HG03354 (cell line): ENCODE measurements at regions not wholly inside any gene's neighbourhood (a gene's known extent, or its start where the extent isn't known, plus 50 kb on each side); places are given as distances from the start of the nearest gene placed in this dataset.
"Not testable (repeated sequence)": the region's sequence is repeated elsewhere in the genome, so short reads cannot be mapped to it uniquely, and the experiment has no call there.

Experiments used
- ATAC-seq: cut with Tn5 transposase; IDR thresholded peaks from one replicate; pipeline ENCODE4 v1.9.1; 2021; ENCODE audit warnings: mild to moderate bottlenecking; ENCODE audit not compliant: unreplicated experiment, poor library complexity, severe bottlenecking

DNA sequence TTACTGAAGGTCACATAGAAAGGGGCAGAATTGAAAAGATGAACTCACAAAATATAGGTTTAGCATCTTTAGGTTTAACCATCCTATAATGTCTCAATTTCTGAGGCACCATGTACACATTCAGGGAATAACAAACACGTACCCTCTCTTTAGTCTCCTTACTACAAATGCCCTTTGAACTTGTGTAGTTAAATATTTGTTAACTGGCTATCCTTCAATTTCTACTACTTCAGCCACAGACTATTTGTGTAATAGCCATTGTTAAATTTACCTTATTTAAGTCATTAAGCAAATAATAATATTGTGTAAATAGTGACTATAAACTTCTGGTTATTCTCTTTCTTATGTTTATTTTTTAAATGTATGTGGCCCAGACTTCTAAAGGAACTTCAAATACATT lies 600.5 kb downstream of the KCNT2 start:
- no peak for ATAC-seq

DNA sequence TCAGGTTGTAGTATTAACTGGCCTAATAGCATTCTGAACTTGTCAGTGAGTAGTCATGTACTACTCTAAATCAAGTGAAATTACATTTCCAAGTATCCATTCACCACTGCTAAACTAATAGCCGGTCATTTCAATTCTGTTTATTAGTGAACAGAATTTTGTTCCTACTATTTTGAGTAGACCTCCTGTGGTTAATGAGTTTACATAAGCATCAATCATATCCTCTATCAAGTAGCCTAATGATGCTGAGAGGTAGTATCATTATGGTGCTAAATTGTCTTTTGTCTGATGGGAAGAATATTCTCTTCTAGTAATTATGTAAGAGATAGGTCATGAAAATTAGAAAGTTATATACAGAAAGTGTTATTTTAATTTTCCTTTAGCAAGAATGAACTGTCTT lies 602.8 kb downstream of the KCNT2 start:
- ATAC-seq: no peak

DNA sequence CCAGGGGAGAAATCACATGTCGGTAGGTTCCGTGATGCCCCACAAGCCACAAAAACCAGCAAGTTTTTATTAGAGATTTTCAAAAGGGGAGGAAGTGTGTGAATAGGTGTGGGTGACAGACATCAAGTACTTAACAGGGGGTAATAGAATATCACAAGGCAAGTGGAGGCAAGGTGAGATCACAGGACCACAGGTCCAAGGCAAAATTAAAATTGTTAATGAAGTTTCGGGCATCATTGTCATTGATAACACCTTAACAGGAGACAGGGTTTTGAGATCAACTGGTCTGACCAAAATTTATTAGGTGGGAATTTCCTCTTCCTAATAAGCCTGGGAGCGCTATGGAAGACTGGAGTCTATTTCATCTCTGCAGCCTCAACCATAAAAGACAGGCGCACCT lies 603.9 kb downstream of the KCNT2 start:
- not testable (repeated sequence) for ATAC-seq

DNA sequence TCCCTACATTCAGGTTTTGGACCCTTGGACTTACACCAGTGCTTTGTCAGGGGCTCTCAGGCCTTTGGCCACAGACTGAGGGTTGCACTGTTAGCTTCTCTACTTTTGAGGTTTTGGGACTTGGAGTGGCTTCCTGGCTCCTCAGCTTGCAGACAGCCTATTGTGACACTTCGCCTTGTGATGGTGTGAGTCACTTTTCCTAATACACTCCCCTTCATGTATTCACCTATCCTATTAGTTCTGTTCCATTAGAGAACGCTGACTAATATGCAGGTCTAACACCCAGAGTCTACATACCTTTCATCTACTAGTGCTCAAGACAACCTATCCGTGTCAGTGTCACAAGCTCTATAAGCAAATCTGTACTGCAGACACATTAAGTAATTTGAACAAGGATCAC lies 605.3 kb downstream of the KCNT2 start:
- no peak for ATAC-seq

DNA sequence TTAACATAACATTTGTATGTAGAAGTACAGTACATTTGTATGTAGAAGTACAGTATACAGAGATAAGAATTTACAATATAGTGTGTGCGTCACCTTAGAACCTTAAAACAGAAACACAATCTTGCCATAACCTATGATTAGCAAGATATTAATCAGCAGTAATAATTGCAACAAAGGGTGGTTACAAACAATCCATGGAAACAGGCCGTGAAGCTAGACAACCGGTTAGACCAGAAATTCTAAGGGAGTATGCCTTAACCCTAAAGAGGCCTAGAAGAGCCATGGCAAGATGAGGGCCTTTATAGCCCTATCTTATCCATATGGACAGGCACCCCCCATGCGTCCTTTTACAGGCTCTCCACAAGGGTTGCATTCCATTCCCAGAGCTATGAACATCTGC lies 605.9 kb downstream of the KCNT2 start:
- not testable (repeated sequence) for ATAC-seq

DNA sequence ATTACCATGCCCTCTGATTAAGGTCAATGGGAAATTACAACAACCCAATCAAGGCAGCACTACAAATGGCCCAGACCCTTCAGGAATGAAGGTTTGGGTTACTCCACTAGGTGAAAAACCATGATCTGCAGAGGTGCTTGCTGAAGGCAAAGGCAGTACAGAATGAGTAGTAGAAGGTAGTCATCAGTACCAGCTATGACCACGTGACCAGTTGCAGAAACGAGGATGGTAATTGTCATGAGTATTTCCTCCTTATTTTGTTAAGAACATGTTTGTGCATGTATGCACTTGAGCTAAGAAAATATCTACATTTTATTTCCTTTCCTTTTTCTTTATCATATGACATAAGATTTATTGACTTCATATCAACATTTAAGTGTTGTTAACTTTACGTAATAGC lies 607.1 kb downstream of the KCNT2 start:
- no peak for ATAC-seq

DNA sequence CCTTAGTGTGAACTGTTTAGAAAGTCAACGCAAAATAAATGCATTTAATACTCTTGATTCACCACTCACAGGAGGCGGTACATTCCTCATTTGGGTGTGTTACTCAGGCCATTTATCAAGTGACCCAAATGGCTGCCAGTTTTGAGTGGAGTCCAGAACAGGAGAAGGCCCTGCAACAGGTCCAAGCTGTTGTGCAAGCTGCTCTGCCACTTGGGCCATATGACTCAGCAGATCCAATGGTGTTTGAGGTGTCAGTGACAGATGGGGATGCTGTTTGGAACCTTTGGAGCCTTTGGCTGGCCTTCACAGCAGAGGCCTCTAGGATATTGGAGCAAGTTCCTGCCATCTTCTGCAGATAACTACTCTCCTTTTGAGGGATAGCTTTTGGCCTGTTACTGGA lies 609.2 kb downstream of the KCNT2 start:
- no peak for ATAC-seq

DNA sequence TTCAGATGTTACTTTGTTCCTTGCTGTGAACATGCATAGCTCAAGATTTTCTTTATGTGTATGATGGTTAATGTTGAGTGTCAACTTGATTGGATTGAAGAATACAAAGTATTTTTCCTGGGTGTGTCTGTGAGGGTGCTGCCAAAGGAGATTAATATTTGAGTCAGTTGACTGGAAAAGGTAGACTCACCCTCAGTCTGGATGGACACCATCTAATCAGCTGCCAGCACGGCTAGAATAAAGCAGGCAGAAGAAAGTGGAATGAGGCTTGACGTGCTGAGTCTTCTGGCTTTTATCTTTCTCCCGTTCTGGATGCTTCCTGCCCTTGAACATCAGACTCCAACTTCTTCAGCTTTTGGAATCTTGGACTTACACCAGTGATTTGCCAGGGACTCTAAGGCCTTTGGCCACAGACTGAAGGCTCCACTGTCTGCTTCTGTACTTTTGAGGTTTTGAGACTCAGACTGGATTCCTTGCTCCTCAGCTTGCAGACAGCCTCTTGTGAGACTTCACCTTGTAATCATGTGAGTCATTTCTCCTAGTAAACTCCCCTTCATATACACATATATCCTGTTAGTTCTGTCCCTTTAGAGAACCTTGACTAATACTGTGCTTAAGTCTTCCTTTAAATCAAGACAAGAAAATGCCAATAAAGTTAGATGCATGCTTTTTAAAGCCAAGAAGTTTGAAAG lies 626.6 kb downstream of the KCNT2 start:
- no peak for ATAC-seq

DNA sequence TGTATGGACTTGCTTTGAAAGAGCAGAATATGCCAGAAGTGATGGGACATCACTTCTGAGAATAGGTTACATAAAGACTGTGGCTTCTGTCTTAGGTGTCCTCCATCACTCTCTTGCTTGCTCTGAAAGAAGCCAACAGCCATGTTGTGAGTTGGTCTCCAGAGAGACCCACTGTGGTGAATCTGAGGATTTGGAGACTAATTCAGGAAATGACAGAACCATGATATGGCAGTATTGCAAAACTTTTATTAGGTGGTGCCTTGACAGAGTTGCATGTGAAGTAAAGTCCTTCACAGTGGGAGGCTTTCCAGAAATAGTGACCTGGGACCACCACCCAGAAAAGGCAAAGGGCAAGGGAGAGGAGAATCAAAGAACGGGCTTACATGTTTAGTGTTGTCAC lies 628.6 kb downstream of the KCNT2 start:
- no peak for ATAC-seq

DNA sequence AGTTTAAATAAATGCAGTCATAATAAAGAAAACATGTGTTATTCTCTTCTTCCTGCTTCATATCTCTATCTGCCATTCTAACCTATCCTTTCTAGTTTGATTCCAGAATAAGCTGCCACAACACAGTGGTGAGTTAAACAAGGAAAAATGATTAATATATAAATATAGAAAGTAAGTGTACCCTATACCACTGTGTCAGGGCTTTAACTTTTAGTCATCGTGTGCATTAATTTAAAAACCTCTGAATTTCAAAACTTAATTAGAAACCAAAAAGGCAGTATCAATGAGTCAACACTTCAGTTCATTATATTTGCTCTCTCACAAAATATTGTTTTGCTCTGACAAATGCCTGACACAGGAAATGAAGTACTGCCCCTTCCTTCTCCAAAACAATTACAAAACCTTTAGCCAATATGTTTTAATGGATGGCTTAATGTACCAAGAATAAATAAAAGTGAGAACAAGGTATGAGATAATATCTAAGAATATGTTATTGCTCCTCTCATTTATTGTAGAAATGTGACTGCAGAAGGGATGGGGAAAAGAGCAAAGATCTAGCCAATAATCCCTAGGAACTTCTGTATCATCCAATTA lies 634.8 kb downstream of the KCNT2 start:
- no peak for ATAC-seq

DNA sequence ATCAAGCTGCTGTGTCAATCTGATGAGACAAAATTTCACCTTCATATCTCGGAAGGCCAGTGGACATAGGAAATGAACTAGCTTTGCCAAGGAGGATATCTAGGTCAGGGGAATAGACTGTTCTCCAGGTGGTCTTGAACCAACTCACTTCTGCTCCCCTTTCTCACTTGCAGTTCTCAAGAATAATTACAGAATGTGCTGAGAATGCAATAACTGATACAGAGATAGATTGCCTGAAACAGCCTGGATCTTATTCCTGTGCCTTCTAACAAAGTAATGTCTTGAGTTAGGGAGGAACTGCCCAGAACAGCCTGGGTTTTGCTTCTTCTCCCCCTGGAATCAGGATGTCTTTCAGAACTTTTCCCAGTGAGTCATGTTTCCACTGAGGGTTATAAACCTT lies 636.7 kb downstream of the KCNT2 start:
- ATAC-seq: no peak

DNA sequence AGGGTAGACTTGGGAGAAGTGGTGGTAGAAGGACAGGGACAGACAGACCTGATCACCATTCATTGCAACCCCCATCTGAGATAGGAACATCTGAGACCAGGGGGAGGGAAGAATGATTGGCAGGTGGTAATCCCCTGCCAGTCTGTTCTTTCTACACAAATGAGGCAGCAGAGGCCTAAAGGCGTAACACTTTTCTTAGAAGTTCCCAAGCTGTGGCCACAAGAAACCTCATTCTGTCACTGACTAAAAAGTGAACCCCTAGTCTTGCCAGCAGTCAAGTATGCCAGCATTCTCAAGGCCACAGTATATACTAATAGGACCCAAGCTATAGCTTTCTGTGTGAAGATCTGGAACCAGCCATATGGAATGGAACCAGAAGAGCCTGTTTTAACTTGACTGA lies 638.0 kb downstream of the KCNT2 start:
- ATAC-seq: no peak

DNA sequence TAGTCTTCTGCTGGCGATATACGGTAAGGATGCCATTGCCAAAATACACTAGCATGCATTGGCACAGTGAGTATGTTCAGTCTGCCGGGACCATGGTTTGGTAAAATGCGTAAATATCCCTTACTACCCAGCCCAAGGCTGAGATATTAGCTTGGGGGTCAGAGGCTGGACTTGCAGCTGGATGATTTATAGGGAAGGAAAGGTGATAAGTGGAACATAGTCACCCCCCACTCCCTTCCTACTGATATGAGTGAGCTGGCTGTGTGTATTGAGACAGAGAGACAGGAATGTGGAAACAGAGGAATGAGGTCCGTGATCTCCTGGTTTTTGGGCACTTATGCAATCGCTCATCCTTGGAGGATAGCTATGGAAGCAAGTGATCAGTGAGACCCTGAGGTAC lies 642.8 kb downstream of the KCNT2 start:
- no peak for ATAC-seq

DNA sequence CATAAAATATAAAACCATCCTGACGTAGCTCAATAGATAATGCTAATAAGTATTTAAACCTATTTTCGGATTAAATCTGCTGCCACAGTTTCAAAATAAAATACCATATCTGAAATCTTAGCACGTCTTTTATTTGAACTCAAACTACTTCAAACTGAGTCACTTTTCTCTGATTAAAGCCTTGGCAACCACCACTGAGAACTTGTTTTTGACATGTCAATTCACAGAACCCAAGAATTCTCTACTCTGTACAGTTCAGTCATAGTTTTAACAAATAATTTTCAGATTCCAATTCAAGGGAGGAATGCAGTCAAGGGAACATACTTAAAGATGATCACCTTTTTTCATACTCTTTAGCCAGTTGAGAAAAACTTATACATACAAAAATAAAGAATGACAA lies 643.2 kb downstream of the KCNT2 start:
- no peak for ATAC-seq

DNA sequence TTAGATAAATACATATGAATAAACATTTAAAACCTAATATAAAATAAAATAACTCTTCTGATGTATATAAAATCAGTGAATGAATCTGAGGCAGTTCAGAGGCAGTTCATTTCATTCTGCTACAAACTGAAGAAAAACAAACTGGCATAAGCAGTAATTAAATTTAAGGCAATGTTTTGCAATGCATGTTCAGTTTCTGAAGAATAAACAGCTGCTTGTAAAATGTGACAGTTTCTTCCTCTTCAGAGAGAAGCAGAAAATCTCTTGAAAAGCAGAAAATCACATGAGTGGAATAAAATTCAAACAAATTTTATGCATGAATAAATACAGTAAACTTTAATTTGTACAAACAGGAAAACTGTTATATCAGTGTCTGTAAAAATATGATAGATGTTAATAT lies 643.7 kb downstream of the KCNT2 start:
- ATAC-seq: no peak

DNA sequence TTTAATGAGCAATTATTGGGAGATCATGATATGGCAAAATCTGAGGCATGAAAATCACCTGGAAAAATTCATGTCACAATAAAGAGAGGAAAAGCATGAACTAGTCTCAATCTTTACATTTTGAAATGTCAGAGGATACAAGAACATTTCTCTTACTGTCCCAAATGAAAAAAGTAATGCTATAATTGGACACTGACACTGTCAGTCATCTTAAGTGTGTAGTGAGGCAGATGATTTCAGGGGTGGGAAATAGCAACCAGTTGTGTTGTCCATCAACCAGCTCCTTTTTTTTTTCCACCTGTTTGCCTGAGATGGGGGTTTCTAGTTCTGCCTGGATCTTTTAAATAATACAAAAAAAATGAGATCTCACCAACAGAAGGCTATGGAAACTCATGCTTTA lies 646.2 kb downstream of the KCNT2 start:
- ATAC-seq: no peak

DNA sequence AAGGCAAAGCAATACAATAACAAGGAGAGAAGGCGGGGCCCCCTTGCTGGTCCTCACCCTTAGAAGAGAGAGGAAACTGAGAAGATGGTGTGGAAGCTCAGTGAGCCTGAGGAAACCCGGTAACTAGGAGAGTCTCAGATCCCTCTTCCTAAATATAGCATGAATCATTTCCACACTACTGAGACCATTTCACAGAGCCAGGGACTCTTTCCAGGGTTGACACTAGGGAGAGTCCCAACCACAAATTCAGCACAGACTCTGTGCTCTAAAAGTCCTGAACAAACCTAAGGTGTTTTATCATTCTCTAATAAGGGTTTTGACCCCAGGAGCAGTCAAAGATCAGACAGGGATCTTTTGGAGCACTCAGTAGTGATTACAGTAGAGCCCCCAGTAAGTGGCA lies 647.7 kb downstream of the KCNT2 start:
- ATAC-seq: no peak

DNA sequence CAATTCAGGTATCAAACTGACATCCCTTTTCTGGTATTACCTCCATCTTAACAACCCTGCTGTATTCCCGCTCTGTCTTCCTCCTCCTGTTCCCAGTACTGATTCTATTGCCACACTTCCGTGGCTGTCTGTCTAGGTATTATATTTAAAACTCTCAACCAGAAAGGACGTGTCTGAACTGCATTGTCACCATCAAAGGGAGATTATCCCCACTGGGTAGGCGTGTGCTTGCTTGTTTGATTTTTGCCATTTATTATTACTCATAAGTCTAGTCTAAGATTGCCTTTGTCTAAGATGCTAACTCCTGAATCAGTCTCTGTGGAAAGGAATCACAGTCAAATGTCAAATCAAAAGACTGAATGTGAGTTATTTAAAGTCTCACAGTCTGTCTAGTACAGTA lies 650.1 kb downstream of the KCNT2 start:
- ATAC-seq: no peak

DNA sequence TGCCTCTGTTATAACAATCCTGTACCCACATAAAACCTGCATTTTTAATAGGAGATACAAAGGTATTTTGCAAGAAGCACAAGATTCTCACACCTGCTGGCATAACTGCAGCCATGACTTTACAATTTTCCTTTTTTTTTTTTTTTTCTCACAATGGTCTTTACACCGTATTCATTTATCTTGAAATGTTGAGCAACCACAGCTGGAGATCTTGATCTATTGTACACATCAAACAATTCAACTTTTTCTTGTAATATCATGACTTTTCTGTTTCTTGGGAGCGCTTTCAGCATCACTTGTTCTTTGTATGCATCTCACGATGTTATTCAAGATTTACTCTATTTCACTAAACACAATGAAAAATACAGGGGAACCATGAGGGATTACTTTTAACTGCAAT lies 651.4 kb downstream of the KCNT2 start:
- ATAC-seq: no peak

DNA sequence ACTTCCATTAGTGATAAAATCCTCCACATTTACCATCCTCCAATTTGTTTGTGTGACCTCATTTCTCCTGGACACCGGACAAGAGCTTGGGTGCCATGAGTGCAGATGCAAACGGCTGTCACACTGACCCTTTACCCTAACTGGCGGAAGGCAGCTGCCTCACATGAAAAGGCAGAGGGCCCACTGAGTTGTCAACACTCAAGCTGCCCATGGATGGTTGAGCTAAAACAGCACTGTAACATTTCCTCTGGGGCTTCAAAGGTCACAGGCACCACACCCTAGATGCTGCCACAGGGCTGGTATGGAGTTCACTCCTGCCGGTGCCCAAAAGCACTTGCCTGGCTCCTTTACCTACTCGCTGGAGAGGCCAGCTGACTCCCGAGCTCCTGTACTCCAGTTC lies 653.4 kb downstream of the KCNT2 start:
- ATAC-seq: no peak

DNA sequence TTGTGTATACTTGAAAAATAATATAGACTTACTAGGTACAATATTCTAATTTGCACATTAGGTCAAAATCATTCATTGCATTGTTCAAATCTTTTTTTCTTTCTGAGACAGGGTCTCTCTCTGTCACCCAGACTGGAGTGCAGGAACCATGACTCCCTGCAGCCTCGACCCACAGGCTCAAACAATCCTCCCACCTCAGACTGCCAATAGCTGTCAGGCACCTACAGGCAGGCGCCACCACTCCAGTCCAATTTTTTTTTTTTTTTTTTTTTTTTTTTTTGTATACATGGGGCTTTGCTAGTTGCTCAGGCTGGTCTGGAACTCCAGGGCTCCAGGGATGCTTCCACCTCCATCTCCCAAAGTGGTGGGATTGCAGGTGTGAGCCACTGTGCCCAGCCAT lies 656.9 kb downstream of the KCNT2 start:
- ATAC-seq: no peak
